Testis (tissue), 2 donors: ENCODE measurements at regions not wholly inside any gene's neighbourhood (a gene's known extent, or its start where the extent isn't known, plus 50 kb on each side); places are given as distances from the start of the nearest gene placed in this dataset.

Source experiments
- DNase-seq: peaks from one replicate; pipeline ENCODE4 v3.0.0-alpha.2; 2019
- H3K27ac ChIP-seq, 2 donors: fragments of 200-600 bp; sonication (generic); one replicate each; pipeline ENCODE4 v1.5.1; 2019
- H3K27me3 ChIP-seq: fragments of 200-600 bp; sonication (generic); one replicate; pipeline ENCODE4 v1.5.1; 2019
- H3K36me3 ChIP-seq: fragments of 200-600 bp; sonication (generic); one replicate; pipeline ENCODE4 v1.5.1; 2017; ENCODE audit warnings: low read depth; ENCODE audit errors: missing control alignments
- H3K4me1 ChIP-seq: fragments of 200-600 bp; sonication (generic); one replicate; pipeline ENCODE4 v1.5.1; 2019
- H3K4me3 ChIP-seq, 2 donors: fragments of 200-600 bp; sonication (generic); one replicate each; pipeline ENCODE4 v1.5.1; 2017 to 2019
- H3K9me3 ChIP-seq: fragments of 200-600 bp; sonication (generic); one replicate; pipeline ENCODE4 v1.5.1; 2017
- CTCF ChIP-seq, 3 experiments: fragments of 450-650 bp in 2 of 3; fragments of 200-600 bp in 1 of 3; sonication (generic) in 1 of 3; IDR thresholded peaks; one replicate each; pipeline ENCODE4 v1.5.1; 2016 to 2019; ENCODE audit warnings: antibody characterized with exemption in 3 of 3, mild to moderate bottlenecking in 2 of 3, moderate library complexity in 1 of 3
- POLR2A ChIP-seq: fragments of 450-650 bp; IDR thresholded peaks from one replicate; pipeline ENCODE4 v1.6.1; 2017; ENCODE audit warnings: antibody characterized with exemption, mild to moderate bottlenecking, moderate library complexity
- WGBS, 2 donors: methylation state at CpG; one replicate each; pipeline ENCODE4 v1.1.5; 2018; 5-methylcytosine and 5-hydroxymethylcytosine counted together
- intact Hi-C: fragments of 100-400 bp; cut with DNase I; formaldehyde crosslinking; loops from one replicate; pipeline ENCODE4 v1.15.1; 2023; ENCODE audit warnings: low total_unique reads

- no peak overlapping the region for H3K4me3 ChIP-seq
- intact Hi-C loops: no loop called here
- no peaks in the 10 kb centered on the region for H3K27me3 ChIP-seq
- TF ChIP-seq POLR2A (no peak), CTCF (IDR thresholded peaks at IDR 0.05) (no peak)
- H3K4me1 ChIP-seq: no peaks in the 10 kb centered on the region
- no peaks in the 10 kb centered on the region for H3K9me3 ChIP-seq
- H3K36me3 ChIP-seq: no peaks in the 10 kb centered on the region
- WGBS, 2 donors: 55 to 63% methylated on average over 11 of the region's 11 CpGs
- DNase-seq: no peak
- H3K27ac ChIP-seq: no peak overlapping the region
Measured at GRCh38 chr22:26109686-26110315, 59.5 kb upstream of the SEZ6L start.

GRCh38 chr22:26114826-26115225 lies 54.4 kb upstream of the SEZ6L start:
- no peaks in the 10 kb centered on the region for H3K36me3 ChIP-seq
- H3K27ac ChIP-seq: no peak overlapping the region
- no peak for TF ChIP-seq POLR2A
- no peak for TF ChIP-seq CTCF (IDR thresholded peaks at IDR 0.05)
- 84 to 96% methylated on average over 1 of the region's 1 CpG for WGBS, 2 donors
- no peak overlapping the region for H3K4me3 ChIP-seq
- H3K27me3 ChIP-seq: no peaks in the 10 kb centered on the region
- intact Hi-C loops: no loop called here
- no peak for DNase-seq
- H3K9me3 ChIP-seq: no peaks in the 10 kb centered on the region
- no peaks in the 10 kb centered on the region for H3K4me1 ChIP-seq

GRCh38 chr22:26115266-26115665 lies 54.0 kb upstream of the SEZ6L start:
- H3K27me3 ChIP-seq: no peaks in the 10 kb centered on the region
- no peaks in the 10 kb centered on the region for H3K9me3 ChIP-seq
- H3K4me3 ChIP-seq: no peak overlapping the region
- intact Hi-C loops: no loop called here
- no peak for DNase-seq
- no peak overlapping the region for H3K27ac ChIP-seq
- TF ChIP-seq CTCF (IDR thresholded peaks at IDR 0.05): no peak
- no peak for TF ChIP-seq POLR2A
- H3K4me1 ChIP-seq: no peaks in the 10 kb centered on the region
- H3K36me3 ChIP-seq: no peaks in the 10 kb centered on the region
